ENCODE measurements at regions not wholly inside any gene's neighbourhood (a gene's known extent, or its start where the extent isn't known, plus 50 kb on each side); places are given as distances from the start of the nearest gene placed in this dataset.

DNA sequence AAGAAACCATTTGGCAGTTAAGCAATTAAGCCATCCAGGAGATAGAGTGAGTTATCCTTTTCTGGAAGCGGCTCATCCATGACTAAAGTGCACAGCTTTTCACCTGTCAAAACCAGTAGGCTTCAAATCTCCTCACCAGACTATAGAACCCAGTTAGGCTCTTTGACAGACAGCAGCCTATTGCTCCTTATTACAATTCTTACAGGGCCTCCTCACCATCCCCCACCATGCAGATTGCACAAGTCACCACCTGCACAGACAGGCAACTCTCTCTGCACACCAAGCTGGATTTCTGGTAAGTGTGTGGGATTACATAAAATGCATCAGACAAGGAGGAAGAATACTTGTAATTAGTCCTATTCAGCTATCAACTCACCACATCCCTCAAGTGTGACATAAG is 301.6 kb downstream of the SNX13 start:
- TF ChIP-seq POLR2A (IDR thresholded peaks at IDR 0.05) = no peak
- TF ChIP-seq, protein P1, sequence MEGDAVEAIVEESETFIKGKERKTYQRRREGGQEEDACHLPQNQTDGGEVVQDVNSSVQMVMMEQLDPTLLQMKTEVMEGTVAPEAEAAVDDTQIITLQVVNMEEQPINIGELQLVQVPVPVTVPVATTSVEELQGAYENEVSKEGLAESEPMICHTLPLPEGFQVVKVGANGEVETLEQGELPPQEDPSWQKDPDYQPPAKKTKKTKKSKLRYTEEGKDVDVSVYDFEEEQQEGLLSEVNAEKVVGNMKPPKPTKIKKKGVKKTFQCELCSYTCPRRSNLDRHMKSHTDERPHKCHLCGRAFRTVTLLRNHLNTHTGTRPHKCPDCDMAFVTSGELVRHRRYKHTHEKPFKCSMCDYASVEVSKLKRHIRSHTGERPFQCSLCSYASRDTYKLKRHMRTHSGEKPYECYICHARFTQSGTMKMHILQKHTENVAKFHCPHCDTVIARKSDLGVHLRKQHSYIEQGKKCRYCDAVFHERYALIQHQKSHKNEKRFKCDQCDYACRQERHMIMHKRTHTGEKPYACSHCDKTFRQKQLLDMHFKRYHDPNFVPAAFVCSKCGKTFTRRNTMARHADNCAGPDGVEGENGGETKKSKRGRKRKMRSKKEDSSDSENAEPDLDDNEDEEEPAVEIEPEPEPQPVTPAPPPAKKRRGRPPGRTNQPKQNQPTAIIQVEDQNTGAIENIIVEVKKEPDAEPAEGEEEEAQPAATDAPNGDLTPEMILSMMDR (IDR thresholded peaks at IDR 0.05) = no peak
